ENCODE measurements at regions not wholly inside any gene's neighbourhood (a gene's known extent, or its start where the extent isn't known, plus 50 kb on each side); places are given as distances from the start of the nearest gene placed in this dataset.

DNA sequence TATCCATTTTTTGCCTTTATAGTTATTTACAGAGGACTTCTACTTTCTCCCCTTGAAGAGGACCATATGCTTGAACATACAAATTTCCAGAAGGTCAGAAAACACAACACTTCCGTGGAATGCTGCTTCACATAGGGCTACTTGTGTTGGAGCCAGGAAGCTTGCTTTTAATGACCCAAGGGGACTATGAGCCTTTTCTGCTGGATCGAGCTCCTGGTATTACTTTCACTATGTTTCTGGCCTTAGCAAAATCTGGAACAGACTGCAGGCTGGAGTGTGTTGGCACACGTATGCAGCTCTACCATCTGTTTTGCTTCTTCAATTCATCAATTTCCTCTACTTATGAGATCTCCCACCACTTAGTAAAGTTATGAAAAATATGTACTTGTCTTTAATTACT is 69.3 kb upstream of the CBLB start:
- Histone ChIP-seq H3K27me3 (ENCODE audit: control insufficient read depth, insufficient read depth, low read length) (no peaks in the 10 kb centered on the region), H3K4me2 (ENCODE audit: low read length) (no peak overlapping the region), H3K27ac (no peak overlapping the region), H3K36me3 (ENCODE audit: control insufficient read depth, insufficient read depth, low read length) (no peaks in the 10 kb centered on the region), H2AFZ (no peak overlapping the region), H3K9ac (no peak overlapping the region), H3K79me2 (no peaks in the 10 kb centered on the region), H3K4me3 (ENCODE audit: low read depth, low read length) (no peak overlapping the region), H3K9me3 (ENCODE audit: control insufficient read depth, low read length) (no peaks in the 10 kb centered on the region), H3K4me1 (peaks cover 4% of the 10 kb centered on the region)
- TF ChIP-seq, protein P1, sequence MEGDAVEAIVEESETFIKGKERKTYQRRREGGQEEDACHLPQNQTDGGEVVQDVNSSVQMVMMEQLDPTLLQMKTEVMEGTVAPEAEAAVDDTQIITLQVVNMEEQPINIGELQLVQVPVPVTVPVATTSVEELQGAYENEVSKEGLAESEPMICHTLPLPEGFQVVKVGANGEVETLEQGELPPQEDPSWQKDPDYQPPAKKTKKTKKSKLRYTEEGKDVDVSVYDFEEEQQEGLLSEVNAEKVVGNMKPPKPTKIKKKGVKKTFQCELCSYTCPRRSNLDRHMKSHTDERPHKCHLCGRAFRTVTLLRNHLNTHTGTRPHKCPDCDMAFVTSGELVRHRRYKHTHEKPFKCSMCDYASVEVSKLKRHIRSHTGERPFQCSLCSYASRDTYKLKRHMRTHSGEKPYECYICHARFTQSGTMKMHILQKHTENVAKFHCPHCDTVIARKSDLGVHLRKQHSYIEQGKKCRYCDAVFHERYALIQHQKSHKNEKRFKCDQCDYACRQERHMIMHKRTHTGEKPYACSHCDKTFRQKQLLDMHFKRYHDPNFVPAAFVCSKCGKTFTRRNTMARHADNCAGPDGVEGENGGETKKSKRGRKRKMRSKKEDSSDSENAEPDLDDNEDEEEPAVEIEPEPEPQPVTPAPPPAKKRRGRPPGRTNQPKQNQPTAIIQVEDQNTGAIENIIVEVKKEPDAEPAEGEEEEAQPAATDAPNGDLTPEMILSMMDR (IDR thresholded peaks at IDR 0.05): no peak

DNA sequence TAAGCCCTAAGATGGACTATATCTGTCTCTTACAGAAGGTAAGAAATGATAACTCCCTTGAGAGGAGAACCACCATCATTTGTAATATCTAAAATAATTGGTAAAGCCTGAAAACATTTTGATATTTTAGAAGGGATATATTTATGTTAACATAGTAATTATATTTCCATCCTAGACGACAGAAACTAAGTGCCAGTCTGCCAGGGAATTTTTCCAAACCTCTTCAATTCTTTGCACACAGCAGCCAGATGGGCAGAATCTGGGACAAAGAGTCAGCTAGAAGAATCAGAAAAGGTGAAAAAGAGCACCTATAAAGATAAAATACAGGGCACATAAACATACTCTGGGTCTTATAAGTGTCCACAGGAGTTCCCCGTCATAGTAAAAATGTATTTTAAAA is 70.0 kb upstream of the CBLB start:
- H3K9ac ChIP-seq: no peak overlapping the region
- H3K27ac ChIP-seq: no peak overlapping the region
- no peaks in the 10 kb centered on the region for H3K27me3 ChIP-seq (ENCODE audit: control insufficient read depth, insufficient read depth, low read length)
- no peak overlapping the region for H2AFZ ChIP-seq
- no peak overlapping the region for H3K4me3 ChIP-seq (ENCODE audit: low read depth, low read length)
- no peaks in the 10 kb centered on the region for H3K9me3 ChIP-seq (ENCODE audit: control insufficient read depth, low read length)
- H3K79me2 ChIP-seq: no peaks in the 10 kb centered on the region
- H3K36me3 ChIP-seq (ENCODE audit: control insufficient read depth, insufficient read depth, low read length): no peaks in the 10 kb centered on the region
- H3K4me1 ChIP-seq: peaks cover 4% of the 10 kb centered on the region
- TF ChIP-seq, protein P1 (IDR thresholded peaks at IDR 0.05): no peak
- H3K4me2 ChIP-seq (ENCODE audit: low read length): no peak overlapping the region

DNA sequence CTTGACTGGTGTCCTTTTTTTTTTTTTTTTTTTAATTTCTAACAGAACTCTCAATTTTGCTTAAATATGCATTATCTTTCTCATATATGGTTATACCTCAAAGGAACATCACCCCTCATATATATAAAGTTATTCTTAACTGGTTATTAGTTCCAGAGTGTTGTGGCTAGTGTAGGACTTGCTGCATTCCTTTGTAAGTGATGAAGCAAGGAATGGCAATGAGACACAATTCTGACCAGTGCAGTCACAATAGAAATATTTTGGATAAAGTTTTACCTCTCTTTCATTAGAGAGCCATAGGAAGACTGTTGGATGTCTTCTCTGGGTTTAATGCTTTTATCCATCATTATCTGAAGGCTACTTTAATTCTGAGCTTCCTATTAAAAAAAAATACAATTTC is 75.5 kb upstream of the CBLB start:
- H2AFZ ChIP-seq: no peak overlapping the region
- no peak overlapping the region for H3K4me3 ChIP-seq (ENCODE audit: low read depth, low read length)
- no peak overlapping the region for H3K9ac ChIP-seq
- no peaks in the 10 kb centered on the region for H3K4me1 ChIP-seq
- no peaks in the 10 kb centered on the region for H3K36me3 ChIP-seq (ENCODE audit: control insufficient read depth, insufficient read depth, low read length)
- H3K4me2 ChIP-seq (ENCODE audit: low read length): no peak overlapping the region
- TF ChIP-seq, protein P1 (IDR thresholded peaks at IDR 0.05): no peak
- no peaks in the 10 kb centered on the region for H3K27me3 ChIP-seq (ENCODE audit: control insufficient read depth, insufficient read depth, low read length)
- H3K27ac ChIP-seq: no peak overlapping the region
- H3K79me2 ChIP-seq: no peaks in the 10 kb centered on the region
- no peaks in the 10 kb centered on the region for H3K9me3 ChIP-seq (ENCODE audit: control insufficient read depth, low read length)

DNA sequence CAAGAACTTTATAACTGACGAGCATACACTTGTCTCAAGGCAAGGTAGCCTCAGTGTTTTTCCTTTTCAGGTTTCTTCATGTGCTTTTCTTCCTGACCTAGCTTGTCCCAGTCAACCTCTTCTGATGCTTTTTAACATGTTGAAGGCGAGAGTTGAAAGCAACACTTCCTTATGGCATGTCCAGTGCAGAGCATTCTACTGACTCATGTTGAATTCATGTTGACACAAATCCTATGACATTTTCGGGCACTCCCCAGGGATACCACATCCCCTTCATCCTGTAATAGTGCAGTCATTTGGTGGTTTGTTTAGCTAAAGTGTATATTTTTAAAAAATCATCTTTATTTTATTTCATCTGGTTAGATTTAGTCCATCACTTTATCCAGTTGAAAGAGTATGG is 75.9 kb upstream of the CBLB start:
- Histone ChIP-seq H3K9ac (no peak overlapping the region), H3K4me1 (no peaks in the 10 kb centered on the region), H3K9me3 (ENCODE audit: control insufficient read depth, low read length) (no peaks in the 10 kb centered on the region), H3K27ac (no peak overlapping the region), H3K4me3 (ENCODE audit: low read depth, low read length) (no peak overlapping the region), H3K4me2 (ENCODE audit: low read length) (no peak overlapping the region), H3K27me3 (ENCODE audit: control insufficient read depth, insufficient read depth, low read length) (no peaks in the 10 kb centered on the region), H3K79me2 (no peaks in the 10 kb centered on the region), H2AFZ (no peak overlapping the region), H3K36me3 (ENCODE audit: control insufficient read depth, insufficient read depth, low read length) (no peaks in the 10 kb centered on the region)
- TF ChIP-seq, protein P1 (IDR thresholded peaks at IDR 0.05): no peak

DNA sequence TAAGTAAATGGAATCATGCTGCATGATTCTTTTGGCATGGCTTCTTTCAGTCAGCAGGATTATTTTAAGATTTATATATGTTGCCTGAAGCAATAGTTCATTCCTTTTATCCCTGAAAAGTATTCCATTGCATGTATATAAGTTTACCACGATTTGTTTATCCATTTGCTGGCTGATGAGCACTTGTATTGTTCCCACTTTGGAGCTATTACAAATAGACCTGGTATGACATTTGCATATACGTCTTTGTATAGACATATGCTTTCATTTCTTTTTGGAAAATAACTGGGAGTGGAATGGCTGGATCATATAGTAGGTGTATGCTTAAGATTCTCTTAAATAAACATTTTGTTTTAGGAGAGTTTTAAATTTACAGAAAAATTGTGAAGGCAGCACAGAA is 79.3 kb upstream of the CBLB start:
- H3K27ac ChIP-seq: no peak overlapping the region
- H3K4me1 ChIP-seq: no peaks in the 10 kb centered on the region
- H2AFZ ChIP-seq: no peak overlapping the region
- no peaks in the 10 kb centered on the region for H3K36me3 ChIP-seq (ENCODE audit: control insufficient read depth, insufficient read depth, low read length)
- H3K9me3 ChIP-seq (ENCODE audit: control insufficient read depth, low read length): no peaks in the 10 kb centered on the region
- H3K4me3 ChIP-seq (ENCODE audit: low read depth, low read length): no peak overlapping the region
- H3K79me2 ChIP-seq: no peaks in the 10 kb centered on the region
- H3K27me3 ChIP-seq (ENCODE audit: control insufficient read depth, insufficient read depth, low read length): no peaks in the 10 kb centered on the region
- H3K4me2 ChIP-seq (ENCODE audit: low read length): no peak overlapping the region
- TF ChIP-seq, protein P1 (IDR thresholded peaks at IDR 0.05): no peak
- H3K9ac ChIP-seq: no peak overlapping the region

Data from parathyroid adenoma (tissue), 2 donors.